Panc1 (cell line): ENCODE measurements at regions not wholly inside any gene's neighbourhood (a gene's known extent, or its start where the extent isn't known, plus 50 kb on each side); places are given as distances from the start of the nearest gene placed in this dataset.

ENCODE experiments used
- ATAC-seq: fragments of 200-7000 bp; cut with Tn5 transposase; 2 replicates; pipeline ENCODE4 v1.9.1; 2020; ENCODE audit warnings: mild to moderate bottlenecking, moderate library complexity
- BruUV-seq: library from RNA; stranded (reverse); fragments of 400-500 nt; replicated peaks from 2 replicates; lab custom pipeline; 2021; lab: Mats Ljungman, UMichigan
- CTCF ChIA-PET: fragments of 300-600 bp; sonication (Branson Sonifier 250); formaldehyde crosslinking; loops from one replicate; lab custom pipeline; 2022; ENCODE audit warnings: antibody characterized with exemption; lab: Charles Lee
- POLR2A ChIA-PET: fragments of 300-600 bp; sonication (Branson Sonifier 250); formaldehyde crosslinking; loops from one replicate; lab custom pipeline; 2022; ENCODE audit warnings: antibody characterized with exemption; lab: Charles Lee
- DNase-seq: peaks from one replicate; pipeline ENCODE4 v3.0.0-alpha.2; 2010; ENCODE audit warnings: low read depth, low spot score
- H3K27ac ChIP-seq: 2 replicates; pipeline ENCODE4 v1.5.1; 2011; ENCODE audit warnings: mild to moderate bottlenecking, low read length, inconsistent platforms
- H3K27me3 ChIP-seq: fragments of 200-500 bp; sonication (Bioruptor generic); 2 replicates; pipeline ENCODE4 v1.6.0; 2014; ENCODE audit warnings: low read length, inconsistent platforms; ENCODE audit not compliant: control insufficient read depth, insufficient read depth
- H3K36me3 ChIP-seq: fragments of 200-500 bp; sonication (Bioruptor generic); 2 replicates; pipeline ENCODE4 v1.5.1; 2014; ENCODE audit warnings: inconsistent platforms, mild to moderate bottlenecking, low read length, moderate library complexity; ENCODE audit not compliant: control insufficient read depth, insufficient read depth
- H3K4me1 ChIP-seq: 2 replicates; pipeline ENCODE4 v1.5.1; 2011; ENCODE audit warnings: inconsistent platforms, mild to moderate bottlenecking, low read length, moderate library complexity; ENCODE audit not compliant: control insufficient read depth, insufficient read depth
- H3K4me3 ChIP-seq, 2 experiments: 2 replicates each; pipeline ENCODE4 v1.5.1; 2011 to 2012; ENCODE audit warnings: low read depth in 2 of 2, low read length in 2 of 2, mild to moderate bottlenecking in 2 of 2, inconsistent platforms in 1 of 2, moderate library complexity in 1 of 2
- H3K9me3 ChIP-seq: fragments of 200-500 bp; sonication (Bioruptor generic); 2 replicates; pipeline ENCODE4 v1.5.1; 2014; ENCODE audit warnings: low read depth, mild to moderate bottlenecking, inconsistent platforms, low read length, moderate library complexity; ENCODE audit not compliant: control insufficient read depth, insufficient read depth
- CTCF ChIP-seq: fragments of 450-650 bp; IDR thresholded peaks from 2 replicates; pipeline ENCODE4 v1.5.1; 2017; ENCODE audit warnings: mild to moderate bottlenecking
- POLR2AphosphoS5 ChIP-seq: IDR thresholded peaks from 2 replicates; pipeline ENCODE4 v1.6.1; 2012; ENCODE audit warnings: mild to moderate bottlenecking, low read depth, low read length, moderate library complexity
- REST ChIP-seq, 2 experiments: IDR thresholded peaks; 2 replicates each; pipeline ENCODE4 v1.6.1; 2011 to 2012; ENCODE audit warnings: low read depth in 2 of 2, control low read depth in 1 of 2, low read length in 1 of 2, mild to moderate bottlenecking in 1 of 2, moderate library complexity in 1 of 2; ENCODE audit not compliant: insufficient read depth in 1 of 2
- SIN3A ChIP-seq: IDR thresholded peaks from 2 replicates; pipeline ENCODE4 v1.6.1; 2012; ENCODE audit warnings: low read depth, mild to moderate bottlenecking, low read length, moderate library complexity, borderline replicate concordance; ENCODE audit not compliant: insufficient read depth
- TCF7L2 ChIP-seq: IDR thresholded peaks from 2 replicates; pipeline ENCODE4 v1.6.1; 2011; ENCODE audit warnings: mild to moderate bottlenecking, low read depth, low read length, inconsistent platforms
- in situ Hi-C: cut with HindIII; loops from 2 replicates; pipeline ENCODE4 v1.10.0; 2016; ENCODE audit warnings: low sequenced_read_pairs, low pct_unique_long_range_greater_than_20kb
- intact Hi-C: fragments of 100-400 bp; cut with micrococcal nuclease; formaldehyde crosslinking; loops from one replicate; pipeline ENCODE4 v1.10.0; 2022; ENCODE audit not compliant: unreplicated experiment

- no peak for TF ChIP-seq CTCF
- no peak for TF ChIP-seq REST (IDR thresholded peaks at IDR 0.05; ENCODE audit: insufficient read depth in 1 of 2, low read depth in 2 of 2, low read length in 1 of 2)
- no peak for TF ChIP-seq SIN3A
- no peak for TF ChIP-seq TCF7L2
- TF ChIP-seq POLR2AphosphoS5 = no peak
- Histone ChIP-seq H3K4me3 (no peak overlapping the region), H3K36me3 (no peaks in the 10 kb centered on the region), H3K27me3 (no peaks in the 10 kb centered on the region; the same call in 1 of the 2 replicates), H3K27ac (no peak overlapping the region), H3K4me1 (peaks cover 13% of the 10 kb centered on the region; the same call in 1 of the 2 replicates), H3K9me3 (no peaks in the 10 kb centered on the region)
- DNase-seq = no peak
- no TSS peak for BruUV-seq
- in situ Hi-C loops (no loop called here), intact Hi-C loops (no loop called here)
- ChIA-PET CTCF (no interaction called here), POLR2A (no interaction called here)
- ATAC-seq = no peak
Observed at GRCh38 chr12:34286483-34286882, 264.2 kb downstream of the ALG10 start.

GRCh38 chr12:34286934-34287333 is 264.6 kb downstream of the ALG10 start:
- in situ Hi-C loops = no loop called here
- no peak for DNase-seq
- POLR2A ChIA-PET = no interaction called here
- CTCF ChIA-PET = no interaction called here
- no peaks in the 10 kb centered on the region for H3K9me3 ChIP-seq
- no peaks in the 10 kb centered on the region; the same call in 1 of the 2 replicates for H3K27me3 ChIP-seq
- no TSS peak for BruUV-seq
- H3K36me3 ChIP-seq = no peaks in the 10 kb centered on the region
- intact Hi-C loops = no loop called here
- TF ChIP-seq CTCF = no peak
- TF ChIP-seq SIN3A = no peak
- no peak for TF ChIP-seq POLR2AphosphoS5
- no peak for TF ChIP-seq REST (IDR thresholded peaks at IDR 0.05; ENCODE audit: insufficient read depth in 1 of 2, low read depth in 2 of 2, low read length in 1 of 2)
- no peak for TF ChIP-seq TCF7L2
- H3K27ac ChIP-seq = no peak overlapping the region
- H3K4me3 ChIP-seq = no peak overlapping the region
- ATAC-seq = no peak
- H3K4me1 ChIP-seq = peaks cover 13% of the 10 kb centered on the region; the same call in 1 of the 2 replicates
